Brain pericyte (primary cell): ENCODE measurements at regions not wholly inside any gene's neighbourhood (a gene's known extent, or its start where the extent isn't known, plus 50 kb on each side); places are given as distances from the start of the nearest gene placed in this dataset.
"Not testable (repeated sequence)": the region's sequence is repeated elsewhere in the genome, so short reads cannot be mapped to it uniquely, and the experiment has no call there.

ENCODE experiments used
- DNase-seq: peaks from one replicate; pipeline ENCODE4 v3.0.0-alpha.2; 2012; ENCODE audit warnings: low read depth, low spot score

- no peak for DNase-seq
These were observed 80.7 kb upstream of the NANOS1 start for GRCh38 chr10:118948786-118949185.

GRCh38 chr10:118950190-118950680 is 79.3 kb upstream of the NANOS1 start:
- DNase-seq, result no peak

GRCh38 chr10:118950997-118951637 is 78.4 kb upstream of the NANOS1 start:
- DNase-seq, result no peak

GRCh38 chr10:118952493-118953295 is 76.8 kb upstream of the NANOS1 start:
- DNase-seq, result no peak

GRCh38 chr10:118953598-118954393 is 75.7 kb upstream of the NANOS1 start:
- DNase-seq, result no peak

GRCh38 chr10:118955531-118955930 is 74.0 kb upstream of the NANOS1 start:
- no peak for DNase-seq

GRCh38 chr10:118955951-118956801 is 73.3 kb upstream of the NANOS1 start:
- DNase-seq, result no peak

- no peak for DNase-seq
These were observed 72.6 kb upstream of the NANOS1 start for GRCh38 chr10:118956802-118957442.

GRCh38 chr10:118957443-118957825 is 72.1 kb upstream of the NANOS1 start:
- DNase-seq, result no peak

GRCh38 chr10:118957966-118958365 is 71.5 kb upstream of the NANOS1 start:
- no peak for DNase-seq

- no peak for DNase-seq
These were observed 71.0 kb upstream of the NANOS1 start for GRCh38 chr10:118958559-118958958.

GRCh38 chr10:118958984-118959925 is 70.3 kb upstream of the NANOS1 start:
- DNase-seq, result no peak

GRCh38 chr10:118960157-118961090 is 69.1 kb upstream of the NANOS1 start:
- DNase-seq, result no peak

- no peak for DNase-seq
These were observed 68.1 kb upstream of the NANOS1 start for GRCh38 chr10:118961436-118961835.

- not testable (repeated sequence) for DNase-seq
These were observed 67.1 kb upstream of the NANOS1 start for GRCh38 chr10:118962331-118962868.

GRCh38 chr10:118963341-118963740 is 66.2 kb upstream of the NANOS1 start:
- DNase-seq, result no peak

- DNase-seq, result no peak
These were observed 65.6 kb upstream of the NANOS1 start for GRCh38 chr10:118963933-118964332.

- not testable (repeated sequence) for DNase-seq
These were observed 65.0 kb upstream of the NANOS1 start for GRCh38 chr10:118964476-118964875.
